ENCODE measurements at regions not wholly inside any gene's neighbourhood (a gene's known extent, or its start where the extent isn't known, plus 50 kb on each side); places are given as distances from the start of the nearest gene placed in this dataset.

GRCh38 chr6:169965239-169965638, 213.8 kb downstream of the ERMARD start:
- TF ChIP-seq POLR2A (IDR thresholded peaks at IDR 0.05): no peak
- TF ChIP-seq CTCF (IDR thresholded peaks at IDR 0.05): no peak

Measured in body of pancreas (tissue), 4 donors.